ENCODE measurements at regions not wholly inside any gene's neighbourhood (a gene's known extent, or its start where the extent isn't known, plus 50 kb on each side); places are given as distances from the start of the nearest gene placed in this dataset.

DNA sequence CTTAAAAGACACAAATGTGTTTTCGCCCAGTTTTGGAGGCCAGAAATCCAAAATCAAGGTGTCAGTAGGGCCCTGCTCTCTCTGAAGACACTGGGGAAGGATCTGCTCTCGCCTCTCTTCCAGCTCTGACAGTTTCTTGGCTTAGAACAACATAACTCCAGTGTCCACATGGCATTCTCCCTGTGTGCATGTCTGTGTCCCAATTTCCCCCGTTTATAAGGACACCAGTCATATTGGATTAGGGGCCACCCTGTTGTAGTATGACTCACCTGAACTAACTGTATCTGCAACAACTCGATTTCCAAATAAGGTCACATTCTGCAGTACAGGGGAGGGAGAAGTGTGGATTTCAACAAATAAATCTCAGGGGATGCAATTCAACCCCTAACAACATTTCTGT is 263.2 kb downstream of the SS18 start:
- intact Hi-C loops (cut with DNase I): no loop called here
- no peak for TF ChIP-seq POLR2A (IDR thresholded peaks at IDR 0.05)
- 70% methylated on average over 4 of the region's 4 CpGs for WGBS

GRCh38 chr18:25826823-25827222 is 263.6 kb downstream of the SS18 start:
- TF ChIP-seq CTCF (IDR thresholded peaks at IDR 0.05) (no peak), POLR2AphosphoS5 (IDR thresholded peaks at IDR 0.05) (no peak), POLR2A (IDR thresholded peaks at IDR 0.05) (no peak)
- H3K27me3 ChIP-seq (replicated peaks; ENCODE audit: insufficient read depth): no peaks in the 10 kb centered on the region
- H3K4me3 ChIP-seq: no peak overlapping the region
- H3K9me3 ChIP-seq: no peaks in the 10 kb centered on the region
- no peaks in the 10 kb centered on the region for H3K4me1 ChIP-seq (replicated peaks)
- intact Hi-C loops (cut with DNase I): no loop called here
- H3K36me3 ChIP-seq: no peaks in the 10 kb centered on the region
- no peak for DNase-seq (ENCODE audit: low spot score)
- no peak overlapping the region for H3K27ac ChIP-seq
- WGBS: 87% methylated on average over 5 of the region's 5 CpGs

More for the DNA sequence above, 263.2 kb downstream of the SS18 start:
- Histone ChIP-seq H3K27me3 (replicated peaks; ENCODE audit: insufficient read depth) (no peaks in the 10 kb centered on the region), H3K9me3 (no peaks in the 10 kb centered on the region), H3K36me3 (no peaks in the 10 kb centered on the region), H3K27ac (no peak overlapping the region), H3K4me3 (no peak overlapping the region), H3K4me1 (replicated peaks) (no peaks in the 10 kb centered on the region)
- no peak for DNase-seq (ENCODE audit: low spot score)

DNA sequence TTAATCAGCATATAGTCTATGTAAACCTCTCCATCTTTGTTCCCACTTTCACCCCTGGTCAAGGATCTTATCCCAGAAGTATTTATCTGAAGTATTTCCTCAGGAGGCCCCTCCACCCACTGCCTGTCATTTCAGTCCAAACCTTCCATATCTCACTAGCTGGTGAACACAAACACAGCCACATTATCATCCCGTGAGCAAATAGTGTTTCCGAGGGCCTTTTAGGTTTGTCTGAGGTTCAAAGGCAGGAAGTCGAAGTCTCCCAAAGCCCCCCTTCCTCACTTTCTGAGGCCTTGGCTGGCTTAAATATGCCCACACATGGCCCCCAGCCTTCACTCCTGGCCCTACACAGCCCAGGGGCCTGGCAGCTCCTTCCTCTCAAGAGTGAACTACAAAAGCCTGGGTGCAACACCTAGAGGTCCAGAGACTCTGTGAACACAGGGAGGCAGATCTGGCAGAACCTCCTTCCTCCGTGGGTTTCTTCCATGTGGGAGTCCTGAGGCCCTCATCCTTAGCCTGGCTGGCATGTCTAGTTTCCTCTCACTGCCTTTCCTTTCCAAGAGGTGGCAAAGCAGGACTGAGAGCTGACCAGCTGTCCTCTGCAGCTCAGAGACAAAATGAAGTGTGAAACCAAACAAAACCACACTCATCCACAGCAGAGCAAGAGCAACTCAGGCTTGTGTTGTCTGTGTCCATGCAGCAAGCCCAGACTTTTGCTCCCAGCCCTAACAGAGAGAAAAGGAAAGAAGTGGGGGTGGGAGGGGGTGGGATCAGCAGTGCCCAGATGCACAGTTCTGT is 264.2 kb downstream of the SS18 start:
- TF ChIP-seq POLR2A (IDR thresholded peaks at IDR 0.05) (no peak), CTCF (IDR thresholded peaks at IDR 0.05) (no peak), POLR2AphosphoS5 (IDR thresholded peaks at IDR 0.05) (no peak)
- intact Hi-C loops (cut with DNase I): no loop called here
- 76% methylated on average over 4 of the region's 4 CpGs for WGBS

GRCh38 chr18:25825056-25825455 is 265.4 kb downstream of the SS18 start:
- Histone ChIP-seq H3K27me3 (replicated peaks; ENCODE audit: insufficient read depth) (no peaks in the 10 kb centered on the region), H3K27ac (no peak overlapping the region), H3K4me1 (replicated peaks) (no peaks in the 10 kb centered on the region), H3K36me3 (no peaks in the 10 kb centered on the region), H3K4me3 (no peak overlapping the region), H3K9me3 (no peaks in the 10 kb centered on the region)
- 63% methylated on average over 6 of the region's 6 CpGs for WGBS
- intact Hi-C loops (cut with DNase I): no loop called here
- DNase-seq (ENCODE audit: low spot score): no peak
- TF ChIP-seq CTCF (IDR thresholded peaks at IDR 0.05) (no peak), POLR2AphosphoS5 (IDR thresholded peaks at IDR 0.05) (no peak), POLR2A (IDR thresholded peaks at IDR 0.05) (no peak)

More for the DNA sequence above, 264.2 kb downstream of the SS18 start:
- Histone ChIP-seq H3K36me3 (no peaks in the 10 kb centered on the region), H3K9me3 (no peaks in the 10 kb centered on the region), H3K4me1 (replicated peaks) (no peaks in the 10 kb centered on the region), H3K27me3 (replicated peaks; ENCODE audit: insufficient read depth) (no peaks in the 10 kb centered on the region), H3K27ac (no peak overlapping the region), H3K4me3 (no peak overlapping the region)
- DNase-seq (ENCODE audit: low spot score): no peak

- intact Hi-C loops (cut with DNase I): no loop called here
- no peak overlapping the region for H3K4me3 ChIP-seq
- H3K4me1 ChIP-seq (replicated peaks): no peaks in the 10 kb centered on the region
- H3K9me3 ChIP-seq: no peaks in the 10 kb centered on the region
- H3K27ac ChIP-seq: no peak overlapping the region
- no peak for TF ChIP-seq CTCF (IDR thresholded peaks at IDR 0.05)
- TF ChIP-seq POLR2A (IDR thresholded peaks at IDR 0.05): no peak
- no peak for DNase-seq (ENCODE audit: low spot score)
- 61% methylated on average over 1 of the region's 1 CpG for WGBS
- no peaks in the 10 kb centered on the region for H3K27me3 ChIP-seq (replicated peaks; ENCODE audit: insufficient read depth)
- no peaks in the 10 kb centered on the region for H3K36me3 ChIP-seq
Observed at GRCh38 chr18:25819746-25820363, 270.6 kb downstream of the SS18 start.
